ENCODE measurements at regions not wholly inside any gene's neighbourhood (a gene's known extent, or its start where the extent isn't known, plus 50 kb on each side); places are given as distances from the start of the nearest gene placed in this dataset.

- Histone ChIP-seq H3K27me3 (ENCODE audit: control insufficient read depth, insufficient read depth, low read length) (no peaks in the 10 kb centered on the region), H3K4me3 (ENCODE audit: low read depth in 2 of 2, low read length in 2 of 2) (no peak overlapping the region), H3K27ac (ENCODE audit: low read length) (no peak overlapping the region), H3K4me1 (ENCODE audit: control insufficient read depth, insufficient read depth, low read length) (no peaks in the 10 kb centered on the region), H3K36me3 (ENCODE audit: control insufficient read depth, insufficient read depth, low read length) (no peaks in the 10 kb centered on the region), H3K9me3 (ENCODE audit: control insufficient read depth, insufficient read depth, low read depth, low read length) (no peaks in the 10 kb centered on the region)
- ChIA-PET CTCF (no interaction called here), POLR2A (no interaction called here)
- intact Hi-C loops (cut with micrococcal nuclease; ENCODE audit: unreplicated experiment) (no loop called here), in situ Hi-C loops (cut with HindIII; ENCODE audit: low pct_unique_long_range_greater_than_20kb, low sequenced_read_pairs) (no loop called here)
- no TSS peak for BruUV-seq (replicated peaks)
- no peak for DNase-seq (ENCODE audit: low read depth, low spot score)
- no peak for ATAC-seq
- TF ChIP-seq POLR2AphosphoS5 (IDR thresholded peaks at IDR 0.05; ENCODE audit: low read depth, low read length), result no peak
- no peak for TF ChIP-seq CTCF (IDR thresholded peaks at IDR 0.05)
- no peak for TF ChIP-seq SIN3A (IDR thresholded peaks at IDR 0.05; ENCODE audit: borderline replicate concordance, insufficient read depth, low read depth, low read length)
- TF ChIP-seq REST (IDR thresholded peaks at IDR 0.05; ENCODE audit: insufficient read depth in 1 of 2, low read depth in 2 of 2, low read length in 1 of 2), result no peak
Observed at GRCh38 chr18:55863391-55863706, 275.4 kb upstream of the TCF4 start.

DNA sequence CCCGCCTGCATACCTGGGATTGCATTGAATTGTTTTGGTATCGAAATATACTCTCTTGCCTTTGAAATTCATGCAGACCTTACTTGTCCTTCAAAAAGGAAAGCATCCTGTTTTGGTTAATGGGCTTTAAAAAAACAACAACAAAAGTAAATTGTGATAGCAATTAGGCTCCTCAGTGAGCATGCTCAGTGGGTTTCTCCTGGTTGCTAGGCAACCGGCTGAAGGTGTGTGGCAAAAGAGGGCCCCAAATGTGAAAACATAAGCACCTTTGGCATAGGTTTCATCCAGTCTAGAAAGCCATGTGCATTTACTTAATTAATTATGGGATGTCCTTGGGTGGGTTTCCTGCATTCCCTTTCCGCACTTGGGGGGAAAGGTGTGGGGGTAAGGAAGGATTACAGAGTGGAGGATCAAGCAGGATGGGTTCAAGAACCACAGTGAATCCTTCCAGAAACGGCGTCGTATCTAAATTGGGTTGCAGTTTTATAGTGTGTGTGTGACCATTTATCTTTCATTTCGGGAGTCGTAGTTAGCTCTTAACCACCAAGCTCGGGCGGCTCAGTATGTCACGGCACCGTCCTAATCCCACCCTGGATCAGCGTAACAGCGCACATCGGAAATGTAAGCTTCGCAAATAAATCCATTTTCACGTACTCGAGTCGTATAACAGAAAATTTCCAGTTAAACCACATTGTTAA lies 274.9 kb upstream of the TCF4 start:
- ATAC-seq (no peak), DNase-seq (ENCODE audit: low read depth, low spot score) (no peak)
- H3K4me1 ChIP-seq (ENCODE audit: control insufficient read depth, insufficient read depth, low read length), result no peaks in the 10 kb centered on the region
- no peak overlapping the region for H3K27ac ChIP-seq (ENCODE audit: low read length)
- in situ Hi-C loops (cut with HindIII; ENCODE audit: low pct_unique_long_range_greater_than_20kb, low sequenced_read_pairs), result no loop called here
- TF ChIP-seq REST (IDR thresholded peaks at IDR 0.05; ENCODE audit: insufficient read depth in 1 of 2, low read depth in 2 of 2, low read length in 1 of 2) (no peak), CTCF (IDR thresholded peaks at IDR 0.05) (no peak), POLR2AphosphoS5 (IDR thresholded peaks at IDR 0.05; ENCODE audit: low read depth, low read length) (no peak)
- no peaks in the 10 kb centered on the region for H3K9me3 ChIP-seq (ENCODE audit: control insufficient read depth, insufficient read depth, low read depth, low read length)
- no peak overlapping the region for H3K4me3 ChIP-seq (ENCODE audit: low read depth in 2 of 2, low read length in 2 of 2)
- CTCF ChIA-PET, result no interaction called here
- no peaks in the 10 kb centered on the region for H3K27me3 ChIP-seq (ENCODE audit: control insufficient read depth, insufficient read depth, low read length)
- no peaks in the 10 kb centered on the region for H3K36me3 ChIP-seq (ENCODE audit: control insufficient read depth, insufficient read depth, low read length)
- BruUV-seq (replicated peaks), result no TSS peak
- POLR2A ChIA-PET, result no interaction called here
- intact Hi-C loops (cut with micrococcal nuclease; ENCODE audit: unreplicated experiment), result no loop called here

Data from Panc1 (cell line).